Endothelial cell (in vitro differentiated cells): ENCODE measurements at regions not wholly inside any gene's neighbourhood (a gene's known extent, or its start where the extent isn't known, plus 50 kb on each side); places are given as distances from the start of the nearest gene placed in this dataset.

ENCODE experiments used
- DNase-seq: peaks from one replicate; pipeline ENCODE4 v3.0.0; 2021; ENCODE audit warnings: low spot score
- H3K27ac Mint-ChIP-seq: one replicate; pipeline ENCODE4 v1.8.0; 2021; ENCODE audit warnings: mixed read lengths, inconsistent platforms; ENCODE audit not compliant: unreplicated experiment
- H3K27me3 Mint-ChIP-seq: one replicate; pipeline ENCODE4 v1.8.0; 2021; ENCODE audit warnings: mild to moderate bottlenecking, moderate library complexity, mixed read lengths, inconsistent platforms; ENCODE audit not compliant: unreplicated experiment
- H3K36me3 Mint-ChIP-seq: one replicate; pipeline ENCODE4 v1.8.0; 2021; ENCODE audit warnings: mild to moderate bottlenecking, low read depth, mixed read lengths, inconsistent platforms; ENCODE audit not compliant: unreplicated experiment
- H3K4me1 Mint-ChIP-seq: one replicate; pipeline ENCODE4 v1.8.0; 2021; ENCODE audit warnings: mild to moderate bottlenecking, mixed read lengths, inconsistent platforms; ENCODE audit not compliant: unreplicated experiment
- H3K4me3 Mint-ChIP-seq: one replicate; pipeline ENCODE4 v1.8.0; 2021; ENCODE audit warnings: mild to moderate bottlenecking, mixed read lengths, inconsistent platforms; ENCODE audit not compliant: unreplicated experiment
- H3K9me3 Mint-ChIP-seq: one replicate; pipeline ENCODE4 v1.8.0; 2021; ENCODE audit warnings: mixed read lengths, inconsistent platforms; ENCODE audit not compliant: unreplicated experiment
- CTCF ChIP-seq: fragments of 200-600 bp; sonication (generic); IDR thresholded peaks from one replicate; pipeline ENCODE4 v1.5.0; 2021; ENCODE audit warnings: antibody characterized with exemption; ENCODE audit not compliant: unreplicated experiment

- no peak overlapping the region for H3K4me3 Mint-ChIP-seq
- TF ChIP-seq CTCF, result no peak
- peaks cover 8% of the 10 kb centered on the region for H3K9me3 Mint-ChIP-seq
- H3K36me3 Mint-ChIP-seq, result peaks cover 3% of the 10 kb centered on the region
- no peaks in the 10 kb centered on the region for H3K4me1 Mint-ChIP-seq
- H3K27me3 Mint-ChIP-seq, result peaks cover 4% of the 10 kb centered on the region
- no peak for DNase-seq
- no peak overlapping the region for H3K27ac Mint-ChIP-seq
Observed at GRCh38 chr3:35187908-35188307, 451.4 kb upstream of the ARPP21 start.

DNA sequence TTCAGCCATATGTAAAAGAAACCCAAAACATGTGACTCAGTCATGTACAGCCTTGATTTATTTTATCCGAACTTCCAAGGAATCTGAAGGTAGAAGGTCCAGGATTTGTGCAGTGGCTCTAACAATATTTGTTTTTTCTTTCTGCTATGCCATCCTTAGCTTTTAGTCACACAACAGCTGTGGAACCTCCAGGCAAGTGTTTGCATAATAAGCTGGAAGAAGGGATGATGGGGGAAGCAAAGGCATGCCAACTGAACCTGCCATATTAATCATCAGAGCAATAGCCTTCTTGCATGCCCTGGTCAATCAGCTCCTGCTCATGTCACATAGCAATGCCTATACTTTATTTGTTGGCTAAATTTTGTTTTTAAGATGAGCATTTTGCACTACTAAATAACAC lies 444.7 kb upstream of the ARPP21 start:
- no peak overlapping the region for H3K4me3 Mint-ChIP-seq
- H3K27ac Mint-ChIP-seq, result no peak overlapping the region
- H3K4me1 Mint-ChIP-seq, result no peaks in the 10 kb centered on the region
- DNase-seq, result no peak
- H3K9me3 Mint-ChIP-seq, result no peaks in the 10 kb centered on the region
- TF ChIP-seq CTCF, result no peak
- peaks cover 4% of the 10 kb centered on the region for H3K27me3 Mint-ChIP-seq
- no peaks in the 10 kb centered on the region for H3K36me3 Mint-ChIP-seq

DNA sequence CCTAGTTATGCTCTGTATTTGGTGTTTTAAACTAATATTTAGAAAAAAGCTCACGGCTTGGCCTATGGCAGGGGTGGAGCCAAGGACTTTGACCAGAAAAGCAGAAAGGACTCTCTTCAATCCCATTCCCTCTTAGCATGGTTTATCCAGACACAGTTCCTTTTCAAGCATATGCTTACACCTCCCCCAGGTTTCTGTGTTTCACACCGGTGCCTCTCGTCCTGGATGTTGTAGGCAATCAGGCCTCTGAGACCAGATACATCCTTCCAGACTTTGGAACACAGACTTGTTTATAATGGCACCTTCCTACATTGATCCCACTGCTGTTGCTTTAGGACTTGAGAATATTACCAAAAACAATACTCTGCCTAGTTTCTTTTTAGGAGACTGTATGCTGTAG lies 440.5 kb upstream of the ARPP21 start:
- Mint-ChIP-seq H3K4me3 (no peak overlapping the region), H3K36me3 (no peaks in the 10 kb centered on the region), H3K9me3 (no peaks in the 10 kb centered on the region), H3K27me3 (no peaks in the 10 kb centered on the region), H3K27ac (no peak overlapping the region), H3K4me1 (no peaks in the 10 kb centered on the region)
- TF ChIP-seq CTCF, result no peak
- DNase-seq, result no peak

DNA sequence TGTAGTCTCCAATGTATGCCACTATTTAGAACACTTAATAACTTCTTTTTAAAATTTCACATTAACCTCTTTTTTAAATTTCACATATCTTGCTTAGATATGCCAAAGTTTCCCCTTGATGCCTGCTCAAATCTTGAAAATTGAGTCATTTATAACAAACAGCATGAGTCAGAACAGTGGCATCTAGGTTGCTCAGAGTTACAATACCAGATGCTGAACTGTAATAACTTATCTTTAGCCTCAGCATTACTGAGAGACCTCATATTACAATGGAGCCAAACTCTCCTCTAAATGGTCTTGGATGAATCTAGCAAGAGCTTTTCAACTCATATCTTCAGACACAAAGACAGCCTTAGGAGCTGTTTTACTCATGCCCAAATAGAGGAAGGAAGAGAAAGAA lies 439.3 kb upstream of the ARPP21 start:
- Mint-ChIP-seq H3K4me3 (no peak overlapping the region), H3K27ac (no peak overlapping the region), H3K27me3 (no peaks in the 10 kb centered on the region), H3K4me1 (no peaks in the 10 kb centered on the region), H3K36me3 (no peaks in the 10 kb centered on the region), H3K9me3 (no peaks in the 10 kb centered on the region)
- TF ChIP-seq CTCF, result no peak
- no peak for DNase-seq

- H3K4me1 Mint-ChIP-seq, result no peaks in the 10 kb centered on the region
- H3K27me3 Mint-ChIP-seq, result no peaks in the 10 kb centered on the region
- H3K36me3 Mint-ChIP-seq, result no peaks in the 10 kb centered on the region
- no peak for DNase-seq
- H3K4me3 Mint-ChIP-seq, result no peak overlapping the region
- no peaks in the 10 kb centered on the region for H3K9me3 Mint-ChIP-seq
- no peak overlapping the region for H3K27ac Mint-ChIP-seq
- no peak for TF ChIP-seq CTCF
Observed at GRCh38 chr3:35201211-35201610, 438.1 kb upstream of the ARPP21 start.
